ENCODE measurements at regions not wholly inside any gene's neighbourhood (a gene's known extent, or its start where the extent isn't known, plus 50 kb on each side); places are given as distances from the start of the nearest gene placed in this dataset.
A peak's percentile ranks its signal among the peaks of the same experiment; 100 is the strongest.
"Not testable (repeated sequence)": the region's sequence is repeated elsewhere in the genome, so short reads cannot be mapped to it uniquely, and the experiment has no call there.

- DNase-seq (peak; percentile 51), ATAC-seq (peak; percentile 66 to 69)
- H3K9me3 Mint-ChIP-seq: no peaks in the 10 kb centered on the region
- no peaks in the 10 kb centered on the region for H3K36me3 Mint-ChIP-seq (ENCODE audit: insufficient read depth)
- no peaks in the 10 kb centered on the region for H3K4me1 Mint-ChIP-seq (ENCODE audit: low read depth)
- H3K27me3 Mint-ChIP-seq (ENCODE audit: low read depth): peaks cover 16% of the 10 kb centered on the region
- no peak overlapping the region for H3K4me3 Mint-ChIP-seq
Observed at GRCh38 chr15:62254137-62254934, 89.3 kb upstream of the C2CD4B start.

DNA sequence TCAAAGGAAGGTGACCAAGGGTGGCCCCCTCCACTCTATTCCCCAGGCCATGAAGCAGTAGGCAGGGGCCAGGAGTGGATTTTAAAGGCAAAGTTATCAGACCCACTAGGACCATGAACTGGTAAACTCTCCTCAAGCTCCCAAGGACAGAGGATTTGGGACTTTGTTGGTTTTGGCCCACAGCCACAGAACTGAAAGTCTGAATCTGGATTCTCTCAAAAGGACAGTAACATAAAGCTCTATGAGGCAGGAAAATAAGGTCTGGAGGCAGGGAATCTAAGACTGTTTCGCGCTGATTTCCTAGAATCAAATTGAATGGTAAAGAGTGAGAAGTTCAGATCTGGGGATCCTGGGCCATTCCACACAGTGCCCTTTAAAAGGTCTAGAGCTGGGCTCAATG lies 91.3 kb upstream of the C2CD4B start:
- not testable (repeated sequence) for H3K4me3 Mint-ChIP-seq; H3K9me3 Mint-ChIP-seq; H3K36me3 Mint-ChIP-seq (ENCODE audit: insufficient read depth); H3K4me1 Mint-ChIP-seq (ENCODE audit: low read depth); DNase-seq; ATAC-seq
- H3K27me3 Mint-ChIP-seq (ENCODE audit: low read depth): peaks cover 16% of the 10 kb centered on the region

DNA sequence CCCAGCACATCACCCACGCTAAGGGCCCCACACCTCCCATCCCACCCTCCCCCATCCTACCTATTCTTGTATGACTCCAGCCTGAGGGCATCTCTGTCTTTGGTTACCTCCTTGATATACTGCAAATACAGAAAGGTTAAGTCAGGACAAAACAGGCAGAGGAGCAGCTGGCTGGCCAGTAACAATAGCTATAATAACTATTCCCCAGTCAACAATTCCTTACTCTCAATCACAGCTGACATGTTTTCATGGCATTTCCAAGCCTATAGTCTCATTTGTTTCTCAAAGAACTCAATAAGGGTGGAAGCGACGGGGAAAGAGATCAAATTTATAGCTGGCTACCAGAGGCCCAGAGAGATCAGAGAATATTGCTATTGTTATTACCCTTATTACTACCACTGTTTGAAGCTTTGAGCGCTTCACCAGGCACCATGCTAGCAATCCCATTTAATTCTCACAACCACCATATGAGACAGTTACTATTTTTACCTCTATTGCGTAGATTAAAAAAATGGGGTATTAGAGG lies 93.0 kb upstream of the C2CD4B start:
- no peaks in the 10 kb centered on the region for H3K36me3 Mint-ChIP-seq (ENCODE audit: insufficient read depth)

DNA sequence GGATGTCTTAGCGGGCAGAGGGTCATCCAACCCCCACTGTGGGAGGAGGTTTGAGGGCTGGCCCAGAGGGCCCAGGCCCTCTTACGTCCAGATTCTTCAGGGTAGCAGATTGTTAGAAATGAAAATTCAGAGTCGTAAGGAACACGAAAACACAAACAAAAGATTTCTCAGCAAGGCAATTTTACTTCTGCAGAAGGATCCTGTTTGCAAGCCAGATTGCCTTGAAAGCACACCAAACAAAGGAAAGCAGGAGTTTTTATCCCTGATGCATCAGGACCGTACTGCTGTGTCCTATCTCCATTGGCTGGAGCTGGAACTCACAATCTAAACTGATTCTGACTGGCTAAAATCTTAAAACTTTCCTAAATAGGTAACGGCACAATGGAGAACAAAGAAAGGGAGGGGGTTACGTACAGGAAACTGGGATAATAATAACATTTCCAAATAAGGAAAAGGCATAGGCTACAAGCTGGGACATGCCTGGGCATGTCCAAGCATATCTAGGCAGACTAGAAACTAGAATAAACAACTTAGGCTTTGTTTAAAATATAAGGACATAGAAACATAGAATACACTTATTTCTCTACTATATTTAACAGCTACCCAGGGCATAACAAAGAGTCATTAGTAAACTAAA lies 97.3 kb upstream of the C2CD4B start:
- Mint-ChIP-seq H3K36me3 (ENCODE audit: insufficient read depth) (no peaks in the 10 kb centered on the region), H3K4me1 (ENCODE audit: low read depth) (no peaks in the 10 kb centered on the region), H3K4me3 (no peak overlapping the region), H3K9me3 (peaks cover 33% of the 10 kb centered on the region), H3K27me3 (ENCODE audit: low read depth) (peaks cover 4% of the 10 kb centered on the region)
- ATAC-seq (no peak), DNase-seq (no peak)

More for the DNA sequence above, 93.0 kb upstream of the C2CD4B start:
- no peak for ATAC-seq
- DNase-seq: no peak
- Mint-ChIP-seq H3K4me1 (ENCODE audit: low read depth) (no peaks in the 10 kb centered on the region), H3K4me3 (no peak overlapping the region), H3K27me3 (ENCODE audit: low read depth) (peaks cover 13% of the 10 kb centered on the region), H3K9me3 (peaks cover 19% of the 10 kb centered on the region)

DNA sequence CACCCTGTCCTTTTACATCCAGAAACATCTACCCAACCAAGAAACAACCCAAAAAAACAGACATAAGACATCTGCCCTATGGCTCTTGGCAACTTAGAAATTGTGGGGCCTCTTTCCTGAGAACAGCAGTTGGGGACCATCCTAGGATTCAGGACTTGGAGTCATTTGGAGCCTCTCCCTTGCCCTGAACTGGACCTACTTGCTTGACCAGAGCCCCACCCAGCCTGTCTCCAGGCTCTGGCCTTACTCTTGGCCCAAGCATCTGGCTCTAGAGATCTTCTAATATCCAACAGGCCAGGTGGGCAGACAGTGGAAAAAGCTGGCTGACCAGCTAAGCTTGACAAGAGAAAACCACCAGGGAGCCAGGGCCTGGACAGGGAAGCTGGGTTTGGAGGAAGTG lies 99.1 kb upstream of the C2CD4B start:
- Mint-ChIP-seq H3K4me3 (no peak overlapping the region), H3K9me3 (peaks cover 47% of the 10 kb centered on the region), H3K27me3 (ENCODE audit: low read depth) (peaks cover 4% of the 10 kb centered on the region), H3K4me1 (ENCODE audit: low read depth) (no peaks in the 10 kb centered on the region), H3K36me3 (ENCODE audit: insufficient read depth) (no peaks in the 10 kb centered on the region)
- DNase-seq (no peak), ATAC-seq (no peak)

DNA sequence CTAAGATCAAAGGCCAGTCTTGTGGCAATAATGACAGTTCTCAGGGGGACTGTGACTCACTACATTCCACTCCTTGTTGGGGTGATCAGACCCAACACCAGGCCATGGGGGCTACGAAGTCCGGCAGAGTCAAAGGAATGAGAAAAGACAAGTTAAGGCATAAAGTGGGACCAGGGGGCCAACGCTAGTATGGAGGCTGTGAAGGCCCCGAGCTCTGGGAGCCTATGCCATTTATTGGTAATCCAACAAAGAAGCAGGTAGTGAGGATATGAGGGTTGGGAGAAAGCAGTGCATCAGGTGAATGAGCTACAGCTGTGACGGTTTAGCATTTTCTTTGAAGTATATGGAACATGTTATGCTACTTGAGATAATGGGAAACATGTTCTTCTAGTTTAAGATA lies 104.4 kb upstream of the C2CD4B start:
- no peak for ATAC-seq
- DNase-seq: no peak
- Mint-ChIP-seq H3K27me3 (ENCODE audit: low read depth) (no peaks in the 10 kb centered on the region), H3K36me3 (ENCODE audit: insufficient read depth) (peaks cover 2% of the 10 kb centered on the region), H3K4me3 (no peak overlapping the region), H3K9me3 (peaks cover 39% of the 10 kb centered on the region), H3K4me1 (ENCODE audit: low read depth) (no peaks in the 10 kb centered on the region)

GRCh38 chr15:62270216-62270921 lies 105.3 kb upstream of the C2CD4B start:
- Mint-ChIP-seq H3K27me3 (ENCODE audit: low read depth) (no peaks in the 10 kb centered on the region), H3K9me3 (peaks cover 39% of the 10 kb centered on the region), H3K4me3 (no peak overlapping the region), H3K4me1 (ENCODE audit: low read depth) (no peaks in the 10 kb centered on the region), H3K36me3 (ENCODE audit: insufficient read depth) (peaks cover 2% of the 10 kb centered on the region)
- DNase-seq (no peak), ATAC-seq (no peak)

DNA sequence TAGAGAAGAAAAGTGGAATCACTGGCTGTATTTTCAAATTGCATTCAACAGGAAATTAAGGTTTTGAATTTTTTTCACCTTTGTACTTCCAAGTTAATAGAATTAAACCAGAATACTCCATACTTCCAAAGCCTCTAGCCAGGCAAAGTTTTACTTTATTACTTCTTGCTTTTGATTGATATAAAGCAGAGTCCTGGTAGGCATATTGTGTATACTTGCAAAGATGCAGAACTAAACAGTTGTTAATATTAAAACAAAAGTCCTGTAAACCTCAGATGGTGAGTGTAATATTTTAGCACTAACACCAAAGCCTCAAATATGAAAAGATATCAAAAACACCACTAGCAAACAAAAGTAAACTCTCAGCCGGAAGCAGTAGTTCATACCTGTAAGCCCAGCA lies 107.2 kb upstream of the C2CD4B start:
- no peaks in the 10 kb centered on the region for H3K4me1 Mint-ChIP-seq (ENCODE audit: low read depth)
- peaks cover 31% of the 10 kb centered on the region for H3K9me3 Mint-ChIP-seq
- peaks cover 5% of the 10 kb centered on the region for H3K27me3 Mint-ChIP-seq (ENCODE audit: low read depth)
- ATAC-seq: no peak
- no peak for DNase-seq
- peaks cover 2% of the 10 kb centered on the region for H3K36me3 Mint-ChIP-seq (ENCODE audit: insufficient read depth)
- H3K4me3 Mint-ChIP-seq: no peak overlapping the region

- DNase-seq (no peak), ATAC-seq (no peak)
- Mint-ChIP-seq H3K4me1 (ENCODE audit: low read depth) (no peaks in the 10 kb centered on the region), H3K36me3 (ENCODE audit: insufficient read depth) (peaks cover 1% of the 10 kb centered on the region), H3K9me3 (peaks cover 7% of the 10 kb centered on the region), H3K27me3 (ENCODE audit: low read depth) (peaks cover 14% of the 10 kb centered on the region), H3K4me3 (no peak overlapping the region)
Observed at GRCh38 chr15:62275831-62276230, 110.7 kb upstream of the C2CD4B start.

GRCh38 chr15:62277816-62278394 lies 112.8 kb upstream of the C2CD4B start:
- ATAC-seq: no peak
- no peaks in the 10 kb centered on the region for H3K9me3 Mint-ChIP-seq
- H3K4me3 Mint-ChIP-seq: no peak overlapping the region
- no peak for DNase-seq
- H3K27me3 Mint-ChIP-seq (ENCODE audit: low read depth): peaks cover 22% of the 10 kb centered on the region
- no peaks in the 10 kb centered on the region for H3K36me3 Mint-ChIP-seq (ENCODE audit: insufficient read depth)
- H3K4me1 Mint-ChIP-seq (ENCODE audit: low read depth): no peaks in the 10 kb centered on the region

DNA sequence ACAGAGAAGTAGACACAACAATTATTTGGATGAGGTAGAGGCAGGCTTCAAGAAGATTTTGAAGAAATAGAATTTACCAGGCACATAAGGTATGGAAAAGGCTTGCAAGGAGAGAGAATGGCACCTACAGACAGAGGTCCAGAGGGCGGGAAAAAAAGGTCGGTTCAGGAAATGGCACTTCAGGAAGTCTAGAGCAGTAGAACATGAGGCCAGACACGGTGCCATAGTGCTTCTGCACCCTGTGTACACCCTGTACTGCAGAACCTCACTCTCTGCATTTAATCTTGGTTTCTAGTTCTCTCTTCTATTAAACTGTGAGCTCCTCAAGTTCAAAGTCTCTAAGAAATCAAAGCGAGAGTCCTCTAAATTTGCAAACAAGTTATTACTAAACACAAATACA lies 113.4 kb upstream of the C2CD4B start:
- no peak for ATAC-seq
- DNase-seq: no peak
- Mint-ChIP-seq H3K9me3 (no peaks in the 10 kb centered on the region), H3K4me1 (ENCODE audit: low read depth) (no peaks in the 10 kb centered on the region), H3K36me3 (ENCODE audit: insufficient read depth) (no peaks in the 10 kb centered on the region), H3K4me3 (no peak overlapping the region), H3K27me3 (ENCODE audit: low read depth) (peaks cover 22% of the 10 kb centered on the region)

GRCh38 chr15:62279041-62279440 lies 114.0 kb upstream of the C2CD4B start:
- H3K4me1 Mint-ChIP-seq (ENCODE audit: low read depth): no peaks in the 10 kb centered on the region
- peaks cover 23% of the 10 kb centered on the region for H3K27me3 Mint-ChIP-seq (ENCODE audit: low read depth)
- ATAC-seq: no peak
- no peak for DNase-seq
- H3K9me3 Mint-ChIP-seq: no peaks in the 10 kb centered on the region
- H3K4me3 Mint-ChIP-seq: no peak overlapping the region
- no peaks in the 10 kb centered on the region for H3K36me3 Mint-ChIP-seq (ENCODE audit: insufficient read depth)

- DNase-seq: no peak
- Mint-ChIP-seq H3K4me1 (ENCODE audit: low read depth) (no peaks in the 10 kb centered on the region), H3K9me3 (no peaks in the 10 kb centered on the region), H3K36me3 (ENCODE audit: insufficient read depth) (no peaks in the 10 kb centered on the region), H3K4me3 (no peak overlapping the region), H3K27me3 (ENCODE audit: low read depth) (peaks cover 31% of the 10 kb centered on the region)
- ATAC-seq: no peak
Observed at GRCh38 chr15:62280625-62281024, 115.5 kb upstream of the C2CD4B start.

- not testable (repeated sequence) for H3K4me3 Mint-ChIP-seq; DNase-seq; H3K4me1 Mint-ChIP-seq (ENCODE audit: low read depth); H3K36me3 Mint-ChIP-seq (ENCODE audit: insufficient read depth); ATAC-seq; H3K9me3 Mint-ChIP-seq
- peaks cover 30% of the 10 kb centered on the region for H3K27me3 Mint-ChIP-seq (ENCODE audit: low read depth)
Observed at GRCh38 chr15:62281801-62282200, 116.7 kb upstream of the C2CD4B start.

Data from activated T-cell treated with anti-CD3 and anti-CD28 coated beads, Interleukin-2, amount 50 U/mL, for 4 hours (primary cell).